Naive B cell (primary cell): ENCODE measurements at regions not wholly inside any gene's neighbourhood (a gene's known extent, or its start where the extent isn't known, plus 50 kb on each side); places are given as distances from the start of the nearest gene placed in this dataset.

Experiments used
- ATAC-seq, 2 donors: fragments of 150-1000 bp; cut with Tn5 transposase; 2 replicates each; pipeline ENCODE4 v1.10.0; 2021; ENCODE audit warnings: low read depth in 2 of 2, mild to moderate bottlenecking in 2 of 2, moderate library complexity in 2 of 2
- DNase-seq: peaks from one replicate; pipeline ENCODE4 v3.0.0; 2022
- H3K27ac Mint-ChIP-seq, 6 donors: one replicate each; pipeline ENCODE4 v1.8.0; 2020 to 2022; ENCODE audit warnings: mild to moderate bottlenecking in 6 of 6, mixed read lengths in 6 of 6, moderate library complexity in 5 of 6, inconsistent platforms in 2 of 6
- H3K27me3 Mint-ChIP-seq, 3 donors: one replicate each; pipeline ENCODE4 v1.8.0; 2021 to 2022; ENCODE audit warnings: mixed read lengths in 3 of 3, mild to moderate bottlenecking in 1 of 3
- H3K36me3 Mint-ChIP-seq, 2 donors: one replicate each; pipeline ENCODE4 v1.8.0; 2020 to 2022; ENCODE audit warnings: mixed read lengths in 2 of 2, inconsistent platforms in 1 of 2, mild to moderate bottlenecking in 1 of 2
- H3K4me1 Mint-ChIP-seq, 3 donors: one replicate each; pipeline ENCODE4 v1.8.0; 2020 to 2022; ENCODE audit warnings: mixed read lengths in 3 of 3, inconsistent platforms in 1 of 3, mild to moderate bottlenecking in 1 of 3, moderate library complexity in 1 of 3
- H3K4me3 Mint-ChIP-seq, 8 donors: one replicate each; pipeline ENCODE4 v1.8.0; 2020 to 2022; ENCODE audit warnings: mild to moderate bottlenecking in 8 of 8, mixed read lengths in 8 of 8, moderate library complexity in 8 of 8, inconsistent platforms in 2 of 8
- H3K9me3 Mint-ChIP-seq, 7 donors: one replicate each; pipeline ENCODE4 v1.8.0; 2020 to 2022; ENCODE audit warnings: mixed read lengths in 7 of 7, mild to moderate bottlenecking in 5 of 7, inconsistent platforms in 2 of 7, moderate library complexity in 1 of 7

GRCh38 chr21:18191139-18191538, 53.5 kb upstream of the CHODL start:
- no peak overlapping the region for H3K4me3 Mint-ChIP-seq
- peaks cover 0 to 9% (median 0%) of the 10 kb centered on the region in 7 donors for H3K9me3 Mint-ChIP-seq
- H3K4me1 Mint-ChIP-seq = no peaks in the 10 kb centered on the region
- DNase-seq (no peak), ATAC-seq (no peak)
- no peak overlapping the region for H3K27ac Mint-ChIP-seq
- no peaks in the 10 kb centered on the region for H3K36me3 Mint-ChIP-seq
- no peaks in the 10 kb centered on the region for H3K27me3 Mint-ChIP-seq

- Mint-ChIP-seq H3K27me3 (no peaks in the 10 kb centered on the region), H3K9me3 (peaks cover 0 to 3% (median 0%) of the 10 kb centered on the region in 7 donors)
Measured at GRCh38 chr21:18178509-18178908, 66.1 kb upstream of the CHODL start.

GRCh38 chr21:18174370-18174769, 70.3 kb upstream of the CHODL start:
- Mint-ChIP-seq H3K9me3 (peaks cover 0 to 6% (median 4%) of the 10 kb centered on the region in 7 donors), H3K27me3 (no peaks in the 10 kb centered on the region), H3K36me3 (no peaks in the 10 kb centered on the region), H3K4me3 (no peak overlapping the region), H3K4me1 (no peaks in the 10 kb centered on the region), H3K27ac (no peak overlapping the region)
- ATAC-seq (no peak), DNase-seq (no peak)

More at GRCh38 chr21:18178509-18178908, 66.1 kb upstream of the CHODL start:
- no peaks in the 10 kb centered on the region for H3K4me1 Mint-ChIP-seq
- H3K4me3 Mint-ChIP-seq = no peak overlapping the region
- no peaks in the 10 kb centered on the region for H3K36me3 Mint-ChIP-seq
- DNase-seq = no peak
- H3K27ac Mint-ChIP-seq = no peak overlapping the region
- no peak for ATAC-seq

GRCh38 chr21:18170829-18171228, 73.8 kb upstream of the CHODL start:
- no peaks in the 10 kb centered on the region for H3K4me1 Mint-ChIP-seq
- DNase-seq (no peak), ATAC-seq (no peak)
- no peaks in the 10 kb centered on the region for H3K27me3 Mint-ChIP-seq
- no peak overlapping the region for H3K27ac Mint-ChIP-seq
- no peaks in the 10 kb centered on the region for H3K36me3 Mint-ChIP-seq
- no peak overlapping the region for H3K4me3 Mint-ChIP-seq
- H3K9me3 Mint-ChIP-seq = peaks cover 0 to 6% (median 4%) of the 10 kb centered on the region in 7 donors

GRCh38 chr21:18170221-18170620, 74.4 kb upstream of the CHODL start:
- peaks cover 0 to 6% (median 2%) of the 10 kb centered on the region in 7 donors for H3K9me3 Mint-ChIP-seq
- no peaks in the 10 kb centered on the region for H3K27me3 Mint-ChIP-seq
- no peak for ATAC-seq
- H3K4me3 Mint-ChIP-seq = no peak overlapping the region
- DNase-seq = no peak
- no peaks in the 10 kb centered on the region for H3K36me3 Mint-ChIP-seq
- no peak overlapping the region for H3K27ac Mint-ChIP-seq
- no peaks in the 10 kb centered on the region for H3K4me1 Mint-ChIP-seq

- Mint-ChIP-seq H3K27me3 (no peaks in the 10 kb centered on the region), H3K27ac (no peak overlapping the region), H3K9me3 (peaks cover 0 to 6% (median 2%) of the 10 kb centered on the region in 7 donors), H3K4me3 (no peak overlapping the region), H3K4me1 (no peaks in the 10 kb centered on the region), H3K36me3 (no peaks in the 10 kb centered on the region)
- DNase-seq (no peak), ATAC-seq (no peak)
Measured at GRCh38 chr21:18168108-18168507, 76.5 kb upstream of the CHODL start.

GRCh38 chr21:18164933-18165332, 79.7 kb upstream of the CHODL start:
- DNase-seq (no peak), ATAC-seq (no peak)
- Mint-ChIP-seq H3K27me3 (peaks cover 0 to 8% (median 0%) of the 10 kb centered on the region in 3 donors), H3K27ac (no peak overlapping the region), H3K36me3 (no peaks in the 10 kb centered on the region), H3K9me3 (peaks cover 0 to 5% (median 0%) of the 10 kb centered on the region in 7 donors), H3K4me1 (no peaks in the 10 kb centered on the region), H3K4me3 (no peak overlapping the region)

GRCh38 chr21:18164483-18164882, 80.2 kb upstream of the CHODL start:
- no peak for DNase-seq
- Mint-ChIP-seq H3K4me1 (no peaks in the 10 kb centered on the region), H3K27me3 (peaks cover 0 to 8% (median 0%) of the 10 kb centered on the region in 3 donors), H3K27ac (no peak overlapping the region), H3K4me3 (no peak overlapping the region), H3K36me3 (no peaks in the 10 kb centered on the region), H3K9me3 (peaks cover 0 to 5% (median 0%) of the 10 kb centered on the region in 7 donors)
- ATAC-seq = no peak

- peaks cover 0 to 5% (median 0%) of the 10 kb centered on the region in 7 donors for H3K9me3 Mint-ChIP-seq
- H3K27me3 Mint-ChIP-seq = peaks cover 0 to 8% (median 0%) of the 10 kb centered on the region in 3 donors
- H3K27ac Mint-ChIP-seq = no peak overlapping the region
- DNase-seq = no peak
- no peaks in the 10 kb centered on the region for H3K4me1 Mint-ChIP-seq
- no peaks in the 10 kb centered on the region for H3K36me3 Mint-ChIP-seq
- ATAC-seq = no peak
- H3K4me3 Mint-ChIP-seq = no peak overlapping the region
Measured at GRCh38 chr21:18163956-18164355, 80.7 kb upstream of the CHODL start.

- DNase-seq (no peak), ATAC-seq (no peak)
- Mint-ChIP-seq H3K27me3 (peaks cover 0 to 8% (median 0%) of the 10 kb centered on the region in 3 donors), H3K36me3 (no peaks in the 10 kb centered on the region), H3K27ac (no peak overlapping the region), H3K9me3 (peaks cover 0 to 5% (median 0%) of the 10 kb centered on the region in 7 donors), H3K4me1 (no peaks in the 10 kb centered on the region), H3K4me3 (no peak overlapping the region)
Measured at GRCh38 chr21:18161841-18162240, 82.8 kb upstream of the CHODL start.

GRCh38 chr21:18157406-18157805, 87.2 kb upstream of the CHODL start:
- no peaks in the 10 kb centered on the region for H3K36me3 Mint-ChIP-seq
- H3K4me3 Mint-ChIP-seq = no peak overlapping the region
- H3K9me3 Mint-ChIP-seq = peaks cover 0 to 4% (median 0%) of the 10 kb centered on the region in 7 donors
- ATAC-seq = no peak
- no peak overlapping the region for H3K27ac Mint-ChIP-seq
- no peak for DNase-seq
- H3K27me3 Mint-ChIP-seq = peaks cover 0 to 8% (median 0%) of the 10 kb centered on the region in 3 donors
- H3K4me1 Mint-ChIP-seq = no peaks in the 10 kb centered on the region

GRCh38 chr21:18155508-18156193, 89.0 kb upstream of the CHODL start:
- no peak overlapping the region for H3K4me3 Mint-ChIP-seq

GRCh38 chr21:18153063-18153462, 91.6 kb upstream of the CHODL start:
- H3K4me3 Mint-ChIP-seq = no peak overlapping the region
- ATAC-seq = no peak
- H3K27ac Mint-ChIP-seq = no peak overlapping the region
- no peaks in the 10 kb centered on the region for H3K4me1 Mint-ChIP-seq
- peaks cover 0 to 4% (median 0%) of the 10 kb centered on the region in 7 donors for H3K9me3 Mint-ChIP-seq
- H3K36me3 Mint-ChIP-seq = no peaks in the 10 kb centered on the region
- no peak for DNase-seq
- H3K27me3 Mint-ChIP-seq = no peaks in the 10 kb centered on the region

More at GRCh38 chr21:18155508-18156193, 89.0 kb upstream of the CHODL start:
- ATAC-seq (no peak), DNase-seq (no peak)
- no peak overlapping the region for H3K27ac Mint-ChIP-seq
- H3K36me3 Mint-ChIP-seq = no peaks in the 10 kb centered on the region
- H3K4me1 Mint-ChIP-seq = no peaks in the 10 kb centered on the region
- H3K27me3 Mint-ChIP-seq = no peaks in the 10 kb centered on the region
- no peaks in the 10 kb centered on the region for H3K9me3 Mint-ChIP-seq

GRCh38 chr21:18152371-18152770, 92.3 kb upstream of the CHODL start:
- Mint-ChIP-seq H3K36me3 (no peaks in the 10 kb centered on the region), H3K4me1 (no peaks in the 10 kb centered on the region), H3K4me3 (no peak overlapping the region), H3K27me3 (no peaks in the 10 kb centered on the region), H3K9me3 (peaks cover 0 to 4% (median 0%) of the 10 kb centered on the region in 7 donors), H3K27ac (no peak overlapping the region)
- DNase-seq (no peak), ATAC-seq (no peak)
